ENCODE measurements at regions not wholly inside any gene's neighbourhood (a gene's known extent, or its start where the extent isn't known, plus 50 kb on each side); places are given as distances from the start of the nearest gene placed in this dataset.

DNA sequence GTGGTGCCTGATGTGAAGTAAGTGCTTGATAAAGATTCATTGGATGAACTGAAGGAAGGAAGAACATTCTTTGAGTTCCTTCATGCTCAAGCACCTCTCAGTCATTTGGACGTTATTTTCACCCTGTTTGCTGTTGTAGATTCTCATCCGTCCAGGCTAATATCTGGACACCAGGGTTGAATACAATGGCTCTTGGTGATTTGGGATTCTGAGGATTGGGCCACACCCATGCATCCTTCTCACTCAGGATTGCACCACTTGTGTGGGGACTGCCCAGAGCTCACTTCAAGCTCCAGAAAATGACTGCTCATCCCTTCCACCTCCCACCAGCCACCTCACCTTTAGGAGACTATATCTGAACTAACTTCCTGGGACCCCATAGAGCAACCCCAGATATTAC lies 117.1 kb upstream of the IPO9 start:
- no peak for DNase-seq

DNA sequence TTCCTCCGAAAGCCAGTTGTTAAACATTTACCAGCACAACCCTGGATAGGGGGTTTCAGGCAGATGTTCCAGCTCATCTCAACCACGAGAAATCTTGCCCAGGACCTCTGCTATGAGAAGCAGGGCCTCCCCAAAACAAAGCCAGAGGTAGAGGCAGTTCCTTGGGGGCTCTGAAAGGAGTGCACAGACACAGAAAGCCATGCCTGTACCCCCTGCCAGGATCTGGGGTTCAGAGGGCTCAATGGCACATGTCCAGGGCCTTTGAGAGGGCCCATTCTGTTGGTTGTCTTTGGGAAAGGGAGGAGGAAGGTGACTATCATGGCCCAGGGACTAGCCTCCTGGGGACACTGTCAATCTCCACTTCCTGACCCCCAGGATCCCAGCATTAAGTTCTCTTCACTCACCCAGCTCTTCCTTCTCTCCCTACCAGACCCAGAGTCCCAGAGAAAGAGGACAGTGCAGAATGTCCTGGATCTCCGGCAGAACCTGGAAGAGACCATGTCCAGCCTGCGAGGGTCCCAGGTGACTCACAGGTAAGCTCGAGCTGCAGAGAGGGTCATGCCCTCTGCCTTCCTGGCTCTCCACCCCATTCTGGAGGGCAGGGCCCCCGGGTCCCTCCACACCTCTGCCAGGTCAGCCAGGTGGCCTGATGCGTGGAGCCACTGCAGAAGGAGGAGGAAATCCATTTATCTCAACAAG lies 116.4 kb upstream of the IPO9 start:
- no peak for DNase-seq

- DNase-seq = no peak
Observed at GRCh38 chr1:201713086-201713810, 115.7 kb upstream of the IPO9 start.

DNA sequence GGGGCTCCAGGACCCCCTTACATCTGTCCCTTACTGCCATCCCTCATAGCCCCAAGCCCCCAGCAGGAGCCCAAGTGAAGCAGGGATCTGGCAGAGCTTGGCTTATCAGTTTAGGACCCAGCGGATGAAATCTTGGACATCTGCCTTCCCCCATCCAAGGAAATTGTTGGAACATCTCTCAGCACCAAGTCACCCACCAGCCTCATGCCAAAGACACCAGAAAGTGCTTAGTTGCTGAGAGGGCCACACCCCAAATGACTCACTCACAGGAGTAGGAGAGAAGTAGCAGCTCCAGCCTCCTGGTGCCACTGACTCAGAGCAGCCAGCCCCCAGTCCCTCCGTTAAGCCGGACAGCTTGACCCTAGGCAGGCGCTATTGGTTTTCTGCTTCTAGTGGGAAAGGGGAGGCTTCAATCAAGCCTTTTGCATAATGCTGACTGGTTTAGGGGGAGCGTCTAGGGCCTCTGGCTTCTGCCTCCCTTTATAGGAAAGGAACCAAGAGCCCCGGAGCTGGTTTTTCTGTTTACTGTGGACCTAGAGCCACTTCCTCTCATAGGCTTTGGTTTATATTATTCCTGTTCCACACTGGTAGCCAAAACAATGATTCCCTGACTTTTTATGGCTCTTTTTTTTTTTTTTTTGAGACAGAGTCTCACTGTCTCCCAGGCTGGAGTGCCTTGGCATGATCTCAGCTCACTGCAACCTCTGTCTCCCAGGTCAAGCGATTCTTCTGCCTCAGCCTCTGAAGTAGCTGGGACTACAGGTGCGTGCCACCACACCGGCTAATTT lies 114.2 kb upstream of the IPO9 start:
- no peak for DNase-seq

GRCh38 chr1:201715351-201715750 lies 113.6 kb upstream of the IPO9 start:
- DNase-seq = no peak

DNA sequence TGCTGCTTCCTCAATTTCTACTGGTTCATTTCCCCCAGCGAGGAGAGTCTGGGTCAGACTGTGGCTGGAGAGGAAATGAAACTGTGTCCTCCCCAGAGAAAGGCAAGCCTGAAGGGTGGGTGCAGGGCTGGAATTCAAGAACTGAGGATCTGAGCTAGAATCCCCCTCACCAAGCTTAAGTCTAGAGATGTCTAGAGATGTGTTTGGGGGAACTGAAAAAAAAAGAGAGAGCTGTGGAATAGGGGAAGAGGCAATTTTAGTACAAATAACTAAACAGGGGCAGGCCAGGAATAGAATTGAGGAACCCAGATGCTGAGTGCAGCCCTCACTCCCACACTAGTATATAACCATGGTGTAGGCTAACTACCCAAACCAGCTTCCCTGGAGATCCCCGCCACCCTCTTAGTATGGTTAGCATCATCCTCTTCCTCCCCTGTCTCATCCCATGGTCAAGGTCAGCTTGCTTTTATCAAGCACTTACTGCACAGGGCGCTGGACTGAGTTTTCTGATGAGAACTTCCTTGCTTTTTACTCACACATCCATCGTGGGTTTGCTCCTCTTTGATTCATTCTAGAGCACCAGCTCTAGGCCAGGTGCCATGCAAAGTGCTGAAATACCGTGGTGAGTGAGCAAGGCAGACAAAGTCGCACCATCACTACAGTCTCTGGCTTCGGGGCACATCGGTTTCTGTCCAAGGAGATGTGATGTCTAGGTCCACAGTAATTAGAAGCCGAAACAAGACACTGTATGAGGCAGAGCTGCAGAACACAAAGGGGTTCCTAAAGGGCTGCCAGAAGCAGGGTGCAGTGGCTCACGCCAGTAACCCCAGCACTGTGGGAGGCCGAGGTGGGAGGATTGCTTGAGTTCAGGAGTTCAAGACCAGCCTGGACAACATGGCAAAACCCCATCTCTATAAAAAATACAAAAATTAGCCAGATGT lies 112.9 kb upstream of the IPO9 start:
- DNase-seq = no peak

- no peak for DNase-seq
Observed at GRCh38 chr1:201716742-201717135, 112.2 kb upstream of the IPO9 start.

- no peak for DNase-seq
Observed at GRCh38 chr1:201717286-201717685, 111.7 kb upstream of the IPO9 start.

DNA sequence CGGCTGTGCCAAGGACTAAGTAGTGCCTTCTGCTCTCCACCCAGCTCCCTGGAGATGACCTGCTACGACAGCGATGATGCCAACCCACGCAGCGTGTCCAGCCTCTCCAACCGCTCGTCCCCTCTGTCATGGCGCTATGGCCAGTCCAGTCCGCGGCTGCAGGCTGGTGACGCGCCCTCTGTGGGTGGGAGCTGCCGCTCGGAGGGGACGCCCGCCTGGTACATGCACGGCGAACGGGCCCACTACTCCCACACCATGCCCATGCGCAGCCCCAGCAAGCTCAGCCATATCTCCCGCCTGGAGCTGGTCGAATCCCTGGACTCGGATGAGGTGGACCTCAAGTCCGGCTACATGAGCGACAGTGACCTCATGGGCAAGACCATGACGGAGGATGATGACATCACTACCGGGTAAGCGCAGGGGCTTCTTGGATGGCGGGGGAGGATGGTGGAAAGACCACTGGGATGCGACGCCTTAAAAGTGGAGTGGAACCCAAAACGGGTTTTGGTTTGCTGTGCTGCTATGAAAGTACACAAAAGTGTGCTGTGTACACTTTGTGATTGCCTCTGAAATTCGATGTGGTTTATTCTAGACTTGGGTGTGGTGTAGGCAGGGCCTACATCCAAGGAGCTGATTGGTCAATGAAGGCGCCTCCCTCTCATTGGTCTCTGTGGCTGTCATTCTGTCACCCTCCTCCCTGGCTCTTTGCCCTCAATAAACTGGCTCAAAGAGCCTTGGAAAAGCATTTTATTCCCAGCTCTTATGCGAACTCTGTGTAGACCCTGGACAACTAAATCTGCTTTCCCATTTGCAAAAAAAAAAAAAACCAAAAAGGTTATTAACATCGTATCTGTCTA lies 110.4 kb upstream of the IPO9 start:
- DNase-seq = no peak

GRCh38 chr1:201719812-201720521 lies 109.0 kb upstream of the IPO9 start:
- no peak for DNase-seq

GRCh38 chr1:201720522-201720844 lies 108.5 kb upstream of the IPO9 start:
- no peak for DNase-seq

DNA sequence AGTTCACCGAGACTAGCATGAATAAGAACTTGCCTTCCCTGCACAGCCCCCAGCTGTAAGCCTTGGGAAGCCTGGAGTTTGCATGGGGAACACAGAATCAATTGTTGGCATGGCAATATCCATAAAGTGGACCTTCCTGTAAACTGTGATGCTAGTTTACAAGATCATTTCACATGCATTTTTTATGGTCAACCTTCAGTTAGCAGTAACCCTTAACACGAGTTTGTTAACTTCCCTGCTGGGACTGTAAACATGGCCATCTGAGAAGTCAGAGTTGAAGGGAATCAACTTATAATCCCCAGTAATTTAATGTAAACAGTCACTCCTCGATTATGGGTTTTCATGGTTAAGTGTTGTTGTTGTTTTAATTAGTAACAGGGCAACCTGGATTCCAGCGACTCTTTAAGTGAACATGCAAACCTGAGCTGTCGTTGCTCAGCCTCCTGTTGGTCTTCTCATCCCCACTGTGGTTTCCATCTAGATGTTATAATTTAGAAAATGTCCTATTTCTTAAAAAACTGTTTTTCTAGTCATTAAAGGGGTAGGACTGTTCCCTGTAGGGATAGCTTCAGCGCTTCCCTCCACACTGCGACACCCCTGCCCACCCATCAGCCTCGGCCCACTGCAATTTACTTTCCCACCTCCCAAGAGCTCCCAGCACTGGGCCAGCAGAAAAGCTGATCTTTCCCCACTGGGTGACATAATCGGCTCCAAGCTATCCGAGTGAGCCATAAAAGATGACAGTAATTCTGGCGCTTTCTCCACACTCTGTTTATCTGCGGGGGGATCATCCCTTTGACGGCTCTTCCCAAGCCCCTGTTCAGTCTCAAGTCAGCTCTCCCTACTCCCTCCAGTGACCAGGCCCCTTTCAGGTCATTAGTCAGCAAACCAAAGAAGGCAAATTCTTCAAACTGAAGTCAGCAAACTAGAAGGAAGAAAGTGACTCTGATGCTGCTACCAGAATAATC lies 107.6 kb upstream of the IPO9 start:
- no peak for DNase-seq

DNA sequence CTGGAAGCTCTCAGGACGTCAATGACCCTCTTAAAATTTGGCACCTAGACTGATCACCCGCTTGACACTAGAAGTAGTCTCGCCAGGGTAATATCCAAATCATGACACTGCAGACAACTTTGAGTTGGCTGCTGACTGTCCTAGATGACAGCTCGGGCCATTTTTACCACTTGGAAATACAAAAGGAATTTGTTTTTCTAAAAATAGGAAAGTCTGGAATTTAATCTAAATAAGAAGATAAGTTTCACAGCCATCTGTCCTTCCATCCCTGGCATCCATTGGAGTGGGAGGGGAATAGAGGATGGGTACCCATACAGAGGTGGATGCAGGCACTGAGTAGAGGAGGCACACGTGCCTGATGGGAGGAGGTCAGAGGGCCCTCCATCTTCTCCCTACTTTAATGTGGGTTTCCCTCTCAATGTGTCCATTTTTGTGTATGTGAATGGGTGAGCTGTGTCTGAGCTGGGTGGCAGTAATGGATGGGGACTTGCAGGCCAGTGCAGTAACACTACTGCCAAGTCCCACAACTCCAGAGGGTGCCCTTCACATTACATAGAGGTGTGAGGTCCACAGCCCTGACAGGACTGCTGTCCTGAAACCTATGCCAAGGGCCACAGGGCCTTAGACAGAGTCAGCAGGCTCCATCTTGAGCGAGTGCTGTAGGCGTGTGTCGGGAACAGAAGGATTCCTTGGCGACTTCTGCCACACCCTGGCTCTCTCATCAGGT lies 104.8 kb upstream of the IPO9 start:
- no peak for DNase-seq

- DNase-seq = no peak
Observed at GRCh38 chr1:201724766-201725118, 104.2 kb upstream of the IPO9 start.

DNA sequence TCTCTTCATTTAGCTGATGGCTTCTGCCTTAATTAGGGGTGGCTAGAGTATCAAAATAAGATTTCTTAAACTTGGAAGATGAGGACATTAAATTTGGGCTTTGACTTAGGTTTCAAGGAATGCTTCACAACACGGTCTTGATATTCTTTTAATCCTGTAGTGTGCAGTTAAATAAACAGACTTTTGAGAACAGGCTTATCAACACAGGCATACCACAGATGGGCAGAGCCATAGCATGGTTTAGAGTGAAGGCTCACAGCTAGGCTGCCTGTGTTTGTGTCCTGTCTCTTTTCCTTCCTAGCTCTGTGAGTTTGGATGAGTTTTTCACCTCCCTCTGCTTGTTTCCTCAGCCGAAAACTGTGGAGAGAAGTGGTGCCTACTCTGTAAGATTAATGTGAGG lies 102.3 kb upstream of the IPO9 start:
- no peak for DNase-seq

GRCh38 chr1:201728731-201729130 lies 100.2 kb upstream of the IPO9 start:
- DNase-seq = no peak

DNA sequence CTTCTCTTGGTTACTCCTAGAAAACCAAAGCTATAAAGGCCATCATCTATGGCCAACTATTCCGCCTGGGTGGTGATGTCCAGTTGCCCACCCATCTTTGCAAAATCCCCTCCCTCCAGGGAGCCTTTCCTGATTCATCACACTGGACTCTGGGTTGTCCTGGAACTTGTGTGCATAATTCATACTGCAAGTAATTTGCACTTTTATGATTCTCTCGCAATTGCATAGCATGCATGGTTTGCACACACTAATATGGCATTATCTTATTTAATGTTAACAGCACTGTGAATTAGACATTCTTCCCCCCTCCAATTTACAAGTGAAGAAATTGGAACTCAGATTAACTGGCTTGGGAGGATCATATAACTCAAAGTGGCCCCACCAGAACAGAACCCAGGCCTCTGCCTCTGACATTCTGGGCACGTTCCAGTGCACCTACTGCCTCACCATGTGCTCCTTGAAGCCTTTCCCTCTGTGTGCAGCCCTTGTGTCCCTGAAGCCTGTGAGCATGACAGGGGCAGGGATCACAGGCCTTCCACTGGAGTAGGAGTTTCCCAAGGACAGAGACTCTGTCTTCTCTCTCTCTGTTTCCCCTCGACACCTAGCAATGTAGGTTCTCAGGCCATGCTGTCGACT lies 98.9 kb upstream of the IPO9 start:
- no peak for DNase-seq

- DNase-seq = no peak
Observed at GRCh38 chr1:201730611-201731010, 98.3 kb upstream of the IPO9 start.

GRCh38 chr1:201731142-201731541 lies 97.8 kb upstream of the IPO9 start:
- DNase-seq = no peak

Data from NCI-H774 (cell line).